Pancreas (tissue), 10 donors: ENCODE measurements at regions not wholly inside any gene's neighbourhood (a gene's known extent, or its start where the extent isn't known, plus 50 kb on each side); places are given as distances from the start of the nearest gene placed in this dataset.

Experiments used
- ATAC-seq, 4 donors: fragments of 200-7000 bp; cut with Tn5 transposase; one replicate each; pipeline versions ENCODE4 v1.8.0 to v1.9.1; 2020; ENCODE audit warnings: mild to moderate bottlenecking in 4 of 4, moderate library complexity in 4 of 4
- DNase-seq, 6 donors: peaks; one replicate each; pipeline ENCODE4 v3.0.0-alpha.2; 2020
- FAIRE-seq: peaks from 2 replicates; lab custom pipeline; 2012; peaks lifted over from hg19 to GRCh38; lab: Jason Lieb, UNC
- H3K27ac ChIP-seq, 4 donors: fragments of 200-600 bp; sonication (generic); 1 replicate in 3 of 4; 2 replicates in 1 of 4; pipeline versions ENCODE4 v1.5.0 to v1.8.0; 2020
- H3K27me3 ChIP-seq, 4 donors: fragments of 200-600 bp; one replicate each; pipeline ENCODE4 v1.8.0; 2021
- H3K36me3 ChIP-seq, 3 donors: fragments of 200-600 bp; sonication (generic) in 1 of 3; one replicate each; pipeline versions ENCODE4 v1.5.0 to v1.8.0; 2020 to 2021
- H3K4me1 ChIP-seq, 3 donors: fragments of 200-600 bp; one replicate each; pipeline ENCODE4 v1.8.0; 2021
- H3K4me3 ChIP-seq, 4 donors: fragments of 200-600 bp; sonication (generic) in 2 of 4; one replicate each; pipeline versions ENCODE4 v1.5.0 to v1.8.0; 2020 to 2021
- H3K9me3 ChIP-seq, 4 donors: fragments of 200-600 bp; one replicate each; pipeline ENCODE4 v1.8.0; 2021
- WGBS, 2 donors: extraction: QIAGEN DNeasy Blood & Tissue Kit; methylation state at CpG; one replicate each; pipeline ENCODE4 v1.1.7; 2013; 5-methylcytosine and 5-hydroxymethylcytosine counted together
- intact Hi-C, 3 donors: fragments of 100-400 bp; cut with DNase I; formaldehyde crosslinking; loops; one replicate each; pipeline versions ENCODE4 v1.11.1 to v1.14.2; 2022
- TF ChIP-seq, protein P1 (sequence below), 4 donors: fragments of 200-600 bp; sonication (generic) in 3 of 4; IDR thresholded peaks; one replicate each; pipeline versions ENCODE4 v1.5.0 to v1.8.0; 2021; ENCODE audit warnings: antibody characterized with exemption in 4 of 4
- donor health status: healthy with polysubstance abuse.
- donor health status: DM: no; HTN: no; CAD: no; lungs with moderate emphysema.
- donor health status: DM: no; HTN: no; CAD: no.
- donor health status: control.
- donor health status: control.
- donor health status: Bipolar disorder and iron deficiency.
- donor health status: DM: yes; HTN: yes; CAD: no.
- donor health status: DM: no; HTN: no; CAD: no.
- donor health status: DM: no; HTN: no; CAD: no.
- donor health status: DM: yes; HTN: yes; CAD: no.

DNA sequence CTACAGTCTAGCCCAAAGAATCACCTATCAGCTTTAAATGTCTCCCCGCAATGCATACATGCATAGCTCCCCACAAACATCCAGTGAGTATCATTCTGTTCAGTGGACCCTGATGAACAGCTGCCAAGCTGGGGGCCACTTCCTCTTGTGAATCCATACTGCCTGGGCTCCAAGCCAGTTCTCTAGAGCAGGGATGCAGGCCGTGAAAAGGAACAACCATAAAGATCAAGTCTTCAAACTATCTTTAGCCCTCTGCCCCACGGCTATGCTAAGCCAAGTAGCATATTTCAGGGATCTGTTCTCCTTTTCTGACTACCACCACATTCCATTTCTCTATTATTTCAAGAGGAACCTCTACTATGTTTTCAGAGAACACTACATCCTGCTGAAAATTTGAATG is 191.7 kb upstream of the BTBD3 start:
- TF ChIP-seq, protein P1, sequence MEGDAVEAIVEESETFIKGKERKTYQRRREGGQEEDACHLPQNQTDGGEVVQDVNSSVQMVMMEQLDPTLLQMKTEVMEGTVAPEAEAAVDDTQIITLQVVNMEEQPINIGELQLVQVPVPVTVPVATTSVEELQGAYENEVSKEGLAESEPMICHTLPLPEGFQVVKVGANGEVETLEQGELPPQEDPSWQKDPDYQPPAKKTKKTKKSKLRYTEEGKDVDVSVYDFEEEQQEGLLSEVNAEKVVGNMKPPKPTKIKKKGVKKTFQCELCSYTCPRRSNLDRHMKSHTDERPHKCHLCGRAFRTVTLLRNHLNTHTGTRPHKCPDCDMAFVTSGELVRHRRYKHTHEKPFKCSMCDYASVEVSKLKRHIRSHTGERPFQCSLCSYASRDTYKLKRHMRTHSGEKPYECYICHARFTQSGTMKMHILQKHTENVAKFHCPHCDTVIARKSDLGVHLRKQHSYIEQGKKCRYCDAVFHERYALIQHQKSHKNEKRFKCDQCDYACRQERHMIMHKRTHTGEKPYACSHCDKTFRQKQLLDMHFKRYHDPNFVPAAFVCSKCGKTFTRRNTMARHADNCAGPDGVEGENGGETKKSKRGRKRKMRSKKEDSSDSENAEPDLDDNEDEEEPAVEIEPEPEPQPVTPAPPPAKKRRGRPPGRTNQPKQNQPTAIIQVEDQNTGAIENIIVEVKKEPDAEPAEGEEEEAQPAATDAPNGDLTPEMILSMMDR (IDR thresholded peaks at IDR 0.05) = no peak
- 68 to 74% methylated on average over 3 of the region's 3 CpGs for WGBS, 2 donors
- Histone ChIP-seq H3K4me3 (no peak overlapping the region), H3K9me3 (no peaks in the 10 kb centered on the region), H3K27ac (no peak overlapping the region), H3K4me1 (no peaks in the 10 kb centered on the region), H3K36me3 (no peaks in the 10 kb centered on the region), H3K27me3 (no peaks in the 10 kb centered on the region)
- intact Hi-C loops = no loop called here
- DNase-seq (no peak), ATAC-seq (no peak), FAIRE-seq (no peak)

DNA sequence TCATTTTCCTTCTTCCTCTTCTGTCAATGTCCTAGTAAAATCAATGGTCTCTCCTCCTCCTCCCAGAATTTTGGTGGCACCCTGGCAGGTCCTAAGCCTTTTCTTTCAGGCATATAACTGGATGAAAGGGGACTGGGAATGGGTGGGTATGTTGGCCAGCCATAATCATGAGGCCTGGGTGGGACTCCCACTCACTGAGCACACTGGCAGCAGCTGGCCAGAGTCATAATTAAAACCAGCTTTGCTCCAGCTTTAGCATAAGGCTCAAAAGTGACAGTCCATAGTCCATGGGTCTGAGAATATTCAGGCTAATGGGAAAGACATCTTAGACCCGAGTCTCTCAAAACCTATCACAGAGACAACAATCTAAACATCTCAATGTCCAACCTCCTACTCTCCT is 190.0 kb upstream of the BTBD3 start:
- Histone ChIP-seq H3K36me3 (no peaks in the 10 kb centered on the region), H3K4me1 (no peaks in the 10 kb centered on the region), H3K27me3 (no peaks in the 10 kb centered on the region), H3K27ac (no peak overlapping the region), H3K9me3 (no peaks in the 10 kb centered on the region), H3K4me3 (no peak overlapping the region)
- WGBS, 2 donors = 60 to 78% methylated on average over 1 of the region's 1 CpG
- no peak for ATAC-seq
- no peak for FAIRE-seq
- intact Hi-C loops = no loop called here
- TF ChIP-seq, protein P1 (IDR thresholded peaks at IDR 0.05) = no peak
- no peak for DNase-seq

DNA sequence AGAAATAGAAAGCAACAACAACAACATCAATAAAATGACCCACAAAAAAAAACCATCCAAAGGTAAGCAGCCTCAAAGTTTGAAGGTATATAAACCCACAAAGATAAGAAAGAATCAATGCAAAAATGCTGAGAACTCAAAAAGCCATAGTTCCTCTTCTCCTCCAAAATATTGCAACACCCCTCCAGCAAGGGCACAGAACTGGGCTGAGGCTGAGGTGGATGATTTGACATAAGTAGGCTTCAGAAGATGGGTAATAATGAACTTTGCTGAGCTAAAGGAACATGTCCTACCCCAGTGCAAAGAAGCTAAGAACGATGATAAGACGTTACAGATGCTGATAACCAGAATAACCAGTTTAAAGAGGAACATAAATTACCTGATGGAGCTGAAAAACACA is 188.8 kb upstream of the BTBD3 start:
- no peaks in the 10 kb centered on the region for H3K36me3 ChIP-seq
- FAIRE-seq (no peak), ATAC-seq (no peak), DNase-seq (no peak)
- no peaks in the 10 kb centered on the region for H3K9me3 ChIP-seq
- TF ChIP-seq, protein P1 (IDR thresholded peaks at IDR 0.05) = no peak
- no peaks in the 10 kb centered on the region for H3K27me3 ChIP-seq
- intact Hi-C loops = no loop called here
- WGBS, 2 donors = 34 to 37% methylated on average over 2 of the region's 2 CpGs
- no peaks in the 10 kb centered on the region for H3K4me1 ChIP-seq
- no peak overlapping the region for H3K4me3 ChIP-seq
- no peak overlapping the region for H3K27ac ChIP-seq

DNA sequence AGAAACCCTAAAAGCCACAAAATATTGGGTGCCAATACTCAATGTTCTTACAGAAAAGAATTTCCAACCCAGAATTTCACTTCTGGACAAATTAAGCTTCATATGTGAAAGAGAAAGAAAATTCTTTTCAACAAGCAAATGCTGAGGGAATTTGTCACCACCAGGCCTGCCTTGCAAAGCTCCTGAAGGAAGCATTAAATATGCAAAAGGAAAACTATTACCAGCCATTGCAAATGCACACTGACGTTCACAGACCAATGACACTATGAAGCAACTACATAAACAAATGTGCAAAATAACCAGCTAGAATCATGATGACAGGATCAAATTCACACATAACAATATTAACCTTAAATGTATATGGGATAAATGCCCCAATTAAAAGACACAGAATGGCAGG is 187.9 kb upstream of the BTBD3 start:
- no peaks in the 10 kb centered on the region for H3K9me3 ChIP-seq
- WGBS, 2 donors = 85 to 100% methylated on average over 1 of the region's 1 CpG
- TF ChIP-seq, protein P1 (IDR thresholded peaks at IDR 0.05) = no peak
- no peaks in the 10 kb centered on the region for H3K4me1 ChIP-seq
- FAIRE-seq (no peak), ATAC-seq (no peak), DNase-seq (no peak)
- intact Hi-C loops = no loop called here
- no peaks in the 10 kb centered on the region for H3K27me3 ChIP-seq
- H3K36me3 ChIP-seq = no peaks in the 10 kb centered on the region
- no peak overlapping the region for H3K27ac ChIP-seq
- H3K4me3 ChIP-seq = no peak overlapping the region

DNA sequence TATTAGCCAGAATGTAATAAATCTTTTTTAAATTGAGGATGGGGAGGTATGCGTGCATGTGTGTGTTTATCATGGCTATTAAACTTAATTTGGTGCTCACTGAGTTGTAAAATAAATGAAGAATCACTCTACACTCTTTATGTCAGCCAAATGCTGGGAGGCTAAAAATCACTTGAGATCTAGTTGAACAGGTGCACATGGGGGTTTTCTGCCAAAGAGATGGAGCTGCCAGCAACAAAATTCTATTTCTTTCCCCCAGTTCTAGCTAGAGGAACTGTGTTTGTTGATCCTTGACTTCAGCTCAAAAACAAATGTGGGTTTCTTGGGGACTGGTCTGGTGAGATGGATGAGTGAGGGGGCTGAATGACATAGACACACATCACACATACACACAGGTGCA is 183.3 kb upstream of the BTBD3 start:
- DNase-seq (no peak), ATAC-seq (no peak), FAIRE-seq (no peak)
- Histone ChIP-seq H3K4me3 (no peak overlapping the region), H3K27me3 (no peaks in the 10 kb centered on the region), H3K9me3 (no peaks in the 10 kb centered on the region), H3K4me1 (no peaks in the 10 kb centered on the region), H3K27ac (no peak overlapping the region), H3K36me3 (no peaks in the 10 kb centered on the region)
- 73 to 74% methylated on average over 1 of the region's 1 CpG for WGBS, 2 donors
- TF ChIP-seq, protein P1 (IDR thresholded peaks at IDR 0.05) = no peak
- intact Hi-C loops = no loop called here
